GM12878 (cell line): ENCODE measurements at regions not wholly inside any gene's neighbourhood (a gene's known extent, or its start where the extent isn't known, plus 50 kb on each side); places are given as distances from the start of the nearest gene placed in this dataset.

Experiments used
- ATAC-seq: fragments of 200-7000 bp; cut with Tn5 transposase; 3 replicates; pipeline ENCODE4 v1.9.1; 2020; ENCODE audit warnings: mild to moderate bottlenecking, moderate library complexity
- BruUV-seq: library from RNA; stranded (reverse); fragments of 400-500 nt; replicated peaks from 2 replicates; lab custom pipeline; 2021; lab: Mats Ljungman, UMichigan
- CTCF ChIA-PET: fragments of 300-600 bp; sonication (Branson Sonifier 250); formaldehyde crosslinking; extraction: SDS; loops from one replicate; lab custom pipeline; 2021; ENCODE audit warnings: inconsistent platforms; lab: Yijun Ruan, JAX
- POLR2A ChIA-PET: fragments of 350-600 bp; formaldehyde crosslinking; extraction: SDS; loops from one replicate; lab custom pipeline; 2021; ENCODE audit warnings: inconsistent platforms; lab: Charles Lee
- RAD21 ChIA-PET: fragments of 300-600 bp; sonication (Branson Sonifier 250); formaldehyde crosslinking; loops from one replicate; lab custom pipeline; 2023; ENCODE audit warnings: antibody characterized with exemption; ENCODE audit not compliant: unreplicated experiment; lab: Charles Lee
- SMC1A ChIA-PET: fragments of 300-600 bp; sonication (Branson Sonifier 250); formaldehyde crosslinking; loops from one replicate; lab custom pipeline; 2023; ENCODE audit not compliant: unreplicated experiment, uncharacterized antibody; lab: Charles Lee
- DNase-seq: peaks from one replicate; pipeline ENCODE4 v3.0.0-alpha.2; 2011; ENCODE audit warnings: low read depth, low spot score
- FAIRE-seq: peaks from 3 replicates; lab custom pipeline; 2011; peaks lifted over from hg19 to GRCh38; lab: Jason Lieb, UNC
- H2AFZ ChIP-seq: 2 replicates; pipeline ENCODE4 v1.6.0; 2011; ENCODE audit warnings: low read depth, low read length, control low read depth; ENCODE audit not compliant: control insufficient read depth
- H3K27ac ChIP-seq: 2 replicates; pipeline ENCODE4 v1.5.1; 2011; ENCODE audit warnings: control low read depth; ENCODE audit not compliant: control insufficient read depth, insufficient read depth
- H3K27me3 ChIP-seq, 2 experiments: replicated peaks in 1 of 2; 2 replicates each; pipeline versions ENCODE4 v1.6.0 to v1.6.1; 2011; ENCODE audit warnings: low read length in 1 of 2; ENCODE audit not compliant: control insufficient read depth in 2 of 2, insufficient read depth in 2 of 2
- H3K36me3 ChIP-seq, 2 experiments: 2 replicates each; pipeline ENCODE4 v1.5.1; 2011; ENCODE audit warnings: low read length in 1 of 2; ENCODE audit not compliant: control insufficient read depth in 2 of 2, insufficient read depth in 2 of 2
- H3K4me1 ChIP-seq: 2 replicates; pipeline ENCODE4 v1.6.1; 2011; ENCODE audit warnings: mild to moderate bottlenecking, low read length, moderate library complexity, mixed read lengths; ENCODE audit not compliant: control insufficient read depth, insufficient read depth
- H3K4me2 ChIP-seq: 2 replicates; pipeline ENCODE4 v1.6.0; 2011; ENCODE audit warnings: control low read depth; ENCODE audit not compliant: control insufficient read depth, insufficient read depth
- H3K4me3 ChIP-seq: fragments of 200-600 bp; sonication (generic); 2 replicates; pipeline ENCODE4 v1.5.1; 2016
- H3K79me2 ChIP-seq: 2 replicates; pipeline ENCODE4 v1.6.0; 2011; ENCODE audit warnings: low read length; ENCODE audit not compliant: control insufficient read depth, insufficient read depth
- H3K9ac ChIP-seq: 2 replicates; pipeline ENCODE4 v1.8.0; 2011; ENCODE audit warnings: low read length, control low read depth, mixed read lengths; ENCODE audit not compliant: control insufficient read depth, insufficient read depth
- H3K9me3 ChIP-seq: replicated peaks from 3 replicates; pipeline ENCODE4 v1.5.1; 2011; ENCODE audit warnings: mild to moderate bottlenecking, low read length; ENCODE audit not compliant: control insufficient read depth, insufficient read depth
- H4K20me1 ChIP-seq: 2 replicates; pipeline ENCODE4 v1.6.0; 2011; ENCODE audit not compliant: control insufficient read depth, insufficient read depth
- PAX5 ChIP-seq: IDR thresholded peaks from 2 replicates; pipeline ENCODE4 v1.6.1; 2011; ENCODE audit warnings: low read depth, low read length, borderline replicate concordance
- SREBF2 ChIP-seq: IDR thresholded peaks from 2 replicates; pipeline ENCODE4 v1.6.1; 2012; ENCODE audit warnings: mild to moderate bottlenecking, low read length
- SRF ChIP-seq, 2 experiments: IDR thresholded peaks; 2 replicates each; pipeline ENCODE4 v1.6.1; 2011; ENCODE audit warnings: low read depth in 2 of 2, low read length in 2 of 2, mild to moderate bottlenecking in 1 of 2, moderate library complexity in 1 of 2
- TCF12 ChIP-seq: IDR thresholded peaks from 2 replicates; pipeline ENCODE4 v1.6.1; 2011; ENCODE audit warnings: low read depth, mild to moderate bottlenecking, low read length
- WRNIP1 ChIP-seq: IDR thresholded peaks from 2 replicates; pipeline ENCODE4 v1.6.1; 2011; ENCODE audit warnings: low read depth, low read length, improper control_type of control experiment, borderline replicate concordance
- WGBS: methylation state at CpG from one replicate; pipeline ENCODE4 v1.1.6; 2016; ENCODE audit warnings: low lambda C conversion rate; ENCODE audit not compliant: insufficient replicate concordance, insufficient coverage; ENCODE audit errors: missing lambda C conversion rate; 5-methylcytosine and 5-hydroxymethylcytosine counted together
- in situ Hi-C: fragments of 300-500 bp; cut with MboI; formaldehyde crosslinking; loops from 9 replicates; pipeline ENCODE4 v1.14.3; 2018; ENCODE audit warnings: mixed read lengths
- intact Hi-C: fragments of 100-400 bp; cut with micrococcal nuclease; formaldehyde crosslinking; loops from one replicate; pipeline ENCODE4 v1.14.2; 2022; ENCODE audit not compliant: unreplicated experiment
- TF ChIP-seq, protein P1 (sequence below): fragments of 450-650 bp; IDR thresholded peaks from 2 replicates; pipeline ENCODE4 v1.6.1; 2017; ENCODE audit warnings: mild to moderate bottlenecking

DNA sequence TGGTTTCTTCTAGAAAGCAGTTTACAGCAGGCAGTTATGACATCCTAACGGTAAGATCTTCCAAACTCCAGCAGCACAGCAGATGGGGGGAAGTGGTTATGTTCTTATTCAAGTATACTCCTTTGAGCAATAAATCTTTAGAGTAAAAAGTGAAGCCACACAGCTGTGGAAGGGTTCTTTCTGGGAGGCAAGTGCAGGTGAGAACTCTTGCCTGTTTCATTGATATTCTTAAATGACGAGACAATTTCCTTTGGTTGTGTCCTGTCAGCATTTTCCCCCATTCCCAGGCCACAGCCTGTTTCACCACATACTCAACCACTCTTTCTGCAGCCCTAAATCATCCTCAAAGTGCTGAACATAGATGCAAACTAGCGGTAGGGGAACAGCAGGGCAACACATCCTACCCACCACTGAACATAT, 207.3 kb upstream of the MTNR1B start:
- H3K9ac ChIP-seq, result no peak overlapping the region
- no peak for DNase-seq
- H3K27ac ChIP-seq, result no peak overlapping the region
- no peak for ATAC-seq
- no peaks in the 10 kb centered on the region for H3K79me2 ChIP-seq
- H3K4me3 ChIP-seq, result no peak overlapping the region
- WGBS, result 4% methylated on average over 3 of the region's 3 CpGs
- no peaks in the 10 kb centered on the region for H3K9me3 ChIP-seq
- H3K4me1 ChIP-seq, result no peaks in the 10 kb centered on the region
- ChIA-PET RAD21 (no interaction called here), CTCF (no interaction called here), SMC1A (no interaction called here), POLR2A (interaction anchor here (0.6 kb wide), 1 partner anchor 13 kb away, joined by 3 read pairs; no protein-coding TSS in a partner anchor)
- no peak for FAIRE-seq
- no peak overlapping the region for H3K4me2 ChIP-seq
- no peaks in the 10 kb centered on the region for H3K36me3 ChIP-seq
- H4K20me1 ChIP-seq, result no peaks in the 10 kb centered on the region
- intact Hi-C loops, result no loop called here
- in situ Hi-C loops, result no loop called here
- BruUV-seq, result no TSS peak
- H3K27me3 ChIP-seq, result peaks cover 0 to 1% of the 10 kb centered on the region in 2 experiments; a peak in 1 of 4 replicates
- H2AFZ ChIP-seq, result no peak overlapping the region
- TF ChIP-seq SREBF2, result no peak
- TF ChIP-seq, protein P1, sequence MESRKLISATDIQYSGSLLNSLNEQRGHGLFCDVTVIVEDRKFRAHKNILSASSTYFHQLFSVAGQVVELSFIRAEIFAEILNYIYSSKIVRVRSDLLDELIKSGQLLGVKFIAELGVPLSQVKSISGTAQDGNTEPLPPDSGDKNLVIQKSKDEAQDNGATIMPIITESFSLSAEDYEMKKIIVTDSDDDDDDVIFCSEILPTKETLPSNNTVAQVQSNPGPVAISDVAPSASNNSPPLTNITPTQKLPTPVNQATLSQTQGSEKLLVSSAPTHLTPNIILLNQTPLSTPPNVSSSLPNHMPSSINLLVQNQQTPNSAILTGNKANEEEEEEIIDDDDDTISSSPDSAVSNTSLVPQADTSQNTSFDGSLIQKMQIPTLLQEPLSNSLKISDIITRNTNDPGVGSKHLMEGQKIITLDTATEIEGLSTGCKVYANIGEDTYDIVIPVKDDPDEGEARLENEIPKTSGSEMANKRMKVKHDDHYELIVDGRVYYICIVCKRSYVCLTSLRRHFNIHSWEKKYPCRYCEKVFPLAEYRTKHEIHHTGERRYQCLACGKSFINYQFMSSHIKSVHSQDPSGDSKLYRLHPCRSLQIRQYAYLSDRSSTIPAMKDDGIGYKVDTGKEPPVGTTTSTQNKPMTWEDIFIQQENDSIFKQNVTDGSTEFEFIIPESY, result no peak
- no peak for TF ChIP-seq TCF12

DNA sequence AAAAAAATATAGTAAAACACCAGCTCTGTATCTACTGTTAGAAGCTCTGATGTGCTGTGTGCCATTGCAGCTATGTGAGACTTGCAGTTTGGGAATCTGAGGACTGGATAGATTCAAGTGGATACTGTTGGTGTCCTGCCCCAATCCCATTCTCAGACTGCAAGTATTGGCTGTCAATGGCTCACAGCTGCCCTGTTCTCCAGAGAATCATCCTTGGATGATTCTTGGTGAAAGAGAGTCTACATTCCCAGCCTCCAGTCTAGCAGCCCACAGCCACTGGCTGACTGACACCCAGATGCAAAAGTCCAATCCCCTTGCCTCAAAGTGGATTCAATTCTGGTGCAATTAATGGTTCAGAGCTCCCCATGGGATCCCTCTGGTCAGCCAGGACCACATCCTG, 206.1 kb upstream of the MTNR1B start:
- no peaks in the 10 kb centered on the region for H3K36me3 ChIP-seq
- H3K27me3 ChIP-seq, result peaks cover 0 to 1% of the 10 kb centered on the region in 2 experiments; a peak in 1 of 4 replicates
- no peaks in the 10 kb centered on the region for H3K9me3 ChIP-seq
- H3K4me1 ChIP-seq, result no peaks in the 10 kb centered on the region
- no TSS peak for BruUV-seq
- intact Hi-C loops, result no loop called here
- no peak overlapping the region for H2AFZ ChIP-seq
- in situ Hi-C loops, result no loop called here
- H4K20me1 ChIP-seq, result no peaks in the 10 kb centered on the region
- CTCF ChIA-PET, result no interaction called here
- H3K4me2 ChIP-seq, result no peak overlapping the region
- TF ChIP-seq PAX5, result no peak
- no peak for TF ChIP-seq SRF (IDR thresholded peaks at IDR 0.05; ENCODE audit: low read depth in 2 of 2, low read length in 2 of 2)
- TF ChIP-seq WRNIP1, result no peak
- H3K9ac ChIP-seq, result no peak overlapping the region
- FAIRE-seq, result no peak
- no peaks in the 10 kb centered on the region for H3K79me2 ChIP-seq
- no peak for DNase-seq
- POLR2A ChIA-PET, result no interaction called here
- RAD21 ChIA-PET, result no interaction called here
- no peak overlapping the region for H3K4me3 ChIP-seq
- no peak for ATAC-seq
- H3K27ac ChIP-seq, result no peak overlapping the region
- SMC1A ChIA-PET, result no interaction called here
